ENCODE measurements at regions not wholly inside any gene's neighbourhood (a gene's known extent, or its start where the extent isn't known, plus 50 kb on each side); places are given as distances from the start of the nearest gene placed in this dataset.

- H3K36me3 ChIP-seq, result no peaks in the 10 kb centered on the region
- peaks cover 0 to 3% (median 2%) of the 10 kb centered on the region in 4 donors for H3K4me1 ChIP-seq
- intact Hi-C loops (cut with DNase I; ENCODE audit: low total_unique reads) (loop anchor here (10.0 kb wide), 1 partner anchor 1532 kb away; no protein-coding TSS in a partner anchor), in situ Hi-C loops (cut with MboI; ENCODE audit: low pct_ligation_motif_present in 1 of 4, low pct_unique_long_range_greater_than_20kb in 1 of 4, low sequenced_read_pairs in 3 of 4) (no loop called here)
- H3K4me3 ChIP-seq, result no peak overlapping the region
- no peaks in the 10 kb centered on the region for H3K27me3 ChIP-seq
- no peak for DNase-seq
- no peaks in the 10 kb centered on the region for H3K9me3 ChIP-seq
- WGBS, 2 donors (ENCODE audit: low coverage in 1 of 2), result 71 to 86% methylated on average over 5 of the region's 5 CpGs
- no peak overlapping the region for H3K27ac ChIP-seq
- TF ChIP-seq EP300 (IDR thresholded peaks at IDR 0.05; ENCODE audit: low read depth) (no peak), POLR2A (IDR thresholded peaks at IDR 0.05) (no peak)
Observed at GRCh38 chr9:84187090-84187489, 153.5 kb downstream of the SLC28A3 start.

GRCh38 chr9:84189904-84190303, 150.7 kb downstream of the SLC28A3 start:
- Histone ChIP-seq H3K9me3 (no peaks in the 10 kb centered on the region), H3K27me3 (no peaks in the 10 kb centered on the region), H3K4me3 (no peak overlapping the region), H3K36me3 (no peaks in the 10 kb centered on the region), H3K27ac (no peak overlapping the region), H3K4me1 (no peaks in the 10 kb centered on the region)
- intact Hi-C loops (cut with DNase I; ENCODE audit: low total_unique reads), result loop anchor here (10.0 kb wide), 1 partner anchor 1535 kb away; no protein-coding TSS in a partner anchor
- in situ Hi-C loops (cut with MboI; ENCODE audit: low pct_ligation_motif_present in 1 of 4, low pct_unique_long_range_greater_than_20kb in 1 of 4, low sequenced_read_pairs in 3 of 4), result no loop called here
- 66 to 67% methylated on average over 2 to 7 of the region's 7 CpGs for WGBS, 2 donors (ENCODE audit: low coverage in 1 of 2)
- DNase-seq, result peak; percentile 14
- no peak for TF ChIP-seq CTCF (IDR thresholded peaks at IDR 0.05)
- no peak for TF ChIP-seq POLR2A (IDR thresholded peaks at IDR 0.05)
- TF ChIP-seq EP300 (IDR thresholded peaks at IDR 0.05; ENCODE audit: low read depth), result no peak

DNA sequence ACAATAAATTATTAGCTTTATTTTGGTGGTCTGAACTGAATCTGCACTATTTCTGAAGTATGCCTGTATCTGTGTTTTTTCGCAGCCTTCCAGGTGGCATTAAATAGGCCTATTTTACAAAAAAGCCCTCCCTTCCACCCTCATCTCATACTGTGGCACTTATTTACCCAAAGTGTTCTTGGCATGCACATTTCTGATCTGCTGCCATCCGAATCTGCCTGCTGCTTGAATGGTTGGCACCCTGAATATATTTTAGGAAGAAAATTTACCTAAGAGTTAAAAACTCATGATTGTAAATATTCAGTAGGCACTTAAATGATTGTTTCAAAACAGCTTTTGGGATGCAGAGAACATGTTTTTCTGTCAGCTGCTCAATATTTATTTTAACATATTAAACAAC, 150.1 kb downstream of the SLC28A3 start:
- no peak for DNase-seq
- in situ Hi-C loops (cut with MboI; ENCODE audit: low pct_ligation_motif_present in 1 of 4, low pct_unique_long_range_greater_than_20kb in 1 of 4, low sequenced_read_pairs in 3 of 4) (no loop called here), intact Hi-C loops (cut with DNase I; ENCODE audit: low total_unique reads) (no loop called here)
- Histone ChIP-seq H3K4me3 (no peak overlapping the region), H3K27me3 (no peaks in the 10 kb centered on the region), H3K27ac (no peak overlapping the region), H3K36me3 (no peaks in the 10 kb centered on the region), H3K9me3 (no peaks in the 10 kb centered on the region), H3K4me1 (no peaks in the 10 kb centered on the region)
- 91 to 92% methylated on average over 2 of the region's 2 CpGs for WGBS, 2 donors (ENCODE audit: low coverage in 1 of 2)
- no peak for TF ChIP-seq POLR2AphosphoS5 (IDR thresholded peaks at IDR 0.05)
- TF ChIP-seq CTCF (IDR thresholded peaks at IDR 0.05), result no peak
- TF ChIP-seq POLR2A (IDR thresholded peaks at IDR 0.05), result no peak
- no peak for TF ChIP-seq EP300 (IDR thresholded peaks at IDR 0.05; ENCODE audit: low read depth)

DNA sequence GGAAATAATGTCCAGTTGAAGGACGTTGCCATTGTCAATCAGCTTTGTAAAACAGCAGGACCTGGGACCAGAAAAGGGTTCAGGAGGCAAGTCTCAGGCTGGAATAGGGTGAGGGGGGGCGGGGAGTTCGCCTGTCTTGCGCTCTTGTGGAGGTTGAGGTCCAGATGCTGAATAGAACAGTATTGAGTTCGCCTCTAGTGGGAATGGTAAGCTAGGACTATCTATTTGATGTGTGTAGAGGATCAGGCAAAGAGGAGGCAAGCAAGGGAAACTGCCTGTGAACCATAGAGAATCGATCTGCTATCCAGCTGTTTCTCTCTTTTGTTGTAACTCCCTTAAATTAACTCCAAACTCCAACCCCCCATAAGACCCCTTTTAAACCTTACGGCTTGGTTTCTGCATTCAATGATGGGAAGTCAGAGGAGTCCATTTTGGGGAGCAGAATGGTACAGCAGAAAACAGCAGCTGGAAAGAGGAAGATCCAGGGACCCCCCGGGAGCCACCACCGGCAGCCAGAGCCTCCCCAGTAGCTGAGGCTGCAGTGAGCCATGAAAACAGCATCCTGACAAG, 133.7 kb downstream of the SLC28A3 start:
- H3K27ac ChIP-seq, result no peak overlapping the region
- no peaks in the 10 kb centered on the region for H3K4me1 ChIP-seq
- intact Hi-C loops (cut with DNase I; ENCODE audit: low total_unique reads) (no loop called here), in situ Hi-C loops (cut with MboI; ENCODE audit: low pct_ligation_motif_present in 1 of 4, low pct_unique_long_range_greater_than_20kb in 1 of 4, low sequenced_read_pairs in 3 of 4) (loop anchor here in 1 of 4 donors (25.0 kb wide), 1 partner anchor 105 kb away; no protein-coding TSS in a partner anchor)
- H3K27me3 ChIP-seq, result no peaks in the 10 kb centered on the region
- H3K36me3 ChIP-seq, result no peaks in the 10 kb centered on the region
- no peak overlapping the region for H3K4me3 ChIP-seq
- no peak for DNase-seq
- WGBS, 2 donors (ENCODE audit: low coverage in 1 of 2), result 75% methylated on average over 7 to 9 of the region's 9 CpGs
- H3K9me3 ChIP-seq, result no peaks in the 10 kb centered on the region
- no peak for TF ChIP-seq POLR2AphosphoS5 (IDR thresholded peaks at IDR 0.05)
- no peak for TF ChIP-seq CTCF (IDR thresholded peaks at IDR 0.05)
- no peak for TF ChIP-seq POLR2A (IDR thresholded peaks at IDR 0.05)
- TF ChIP-seq EP300 (IDR thresholded peaks at IDR 0.05; ENCODE audit: low read depth), result no peak

GRCh38 chr9:84207491-84207951, 133.0 kb downstream of the SLC28A3 start:
- no peaks in the 10 kb centered on the region for H3K4me1 ChIP-seq
- H3K27me3 ChIP-seq, result no peaks in the 10 kb centered on the region
- in situ Hi-C loops (cut with MboI; ENCODE audit: low pct_ligation_motif_present in 1 of 4, low pct_unique_long_range_greater_than_20kb in 1 of 4, low sequenced_read_pairs in 3 of 4) (loop anchor here in 1 of 4 donors (25.0 kb wide), 1 partner anchor 105 kb away; no protein-coding TSS in a partner anchor), intact Hi-C loops (cut with DNase I; ENCODE audit: low total_unique reads) (no loop called here)
- DNase-seq, result no peak
- no peak overlapping the region for H3K27ac ChIP-seq
- H3K4me3 ChIP-seq, result no peak overlapping the region
- TF ChIP-seq EP300 (IDR thresholded peaks at IDR 0.05; ENCODE audit: low read depth) (no peak), POLR2AphosphoS5 (IDR thresholded peaks at IDR 0.05) (no peak), POLR2A (IDR thresholded peaks at IDR 0.05) (no peak), CTCF (IDR thresholded peaks at IDR 0.05) (no peak)
- H3K36me3 ChIP-seq, result no peaks in the 10 kb centered on the region
- no peaks in the 10 kb centered on the region for H3K9me3 ChIP-seq
- 53 to 54% methylated on average over 6 of the region's 6 CpGs for WGBS, 2 donors (ENCODE audit: low coverage in 1 of 2)
